Limb (tissue), 2 donors: ENCODE measurements at regions not wholly inside any gene's neighbourhood (a gene's known extent, or its start where the extent isn't known, plus 50 kb on each side); places are given as distances from the start of the nearest gene placed in this dataset.
"Not testable (repeated sequence)": the region's sequence is repeated elsewhere in the genome, so short reads cannot be mapped to it uniquely, and the experiment has no call there.

Experiments used
- DNase-seq, 2 donors: peaks; one replicate each; pipeline ENCODE4 v3.0.0-alpha.2; 2016; ENCODE audit errors: extremely low spot score in 2 of 2

- no peak for DNase-seq
Measured at GRCh38 chr12:82529101-82529500, 157.6 kb upstream of the TMTC2 start.

DNA sequence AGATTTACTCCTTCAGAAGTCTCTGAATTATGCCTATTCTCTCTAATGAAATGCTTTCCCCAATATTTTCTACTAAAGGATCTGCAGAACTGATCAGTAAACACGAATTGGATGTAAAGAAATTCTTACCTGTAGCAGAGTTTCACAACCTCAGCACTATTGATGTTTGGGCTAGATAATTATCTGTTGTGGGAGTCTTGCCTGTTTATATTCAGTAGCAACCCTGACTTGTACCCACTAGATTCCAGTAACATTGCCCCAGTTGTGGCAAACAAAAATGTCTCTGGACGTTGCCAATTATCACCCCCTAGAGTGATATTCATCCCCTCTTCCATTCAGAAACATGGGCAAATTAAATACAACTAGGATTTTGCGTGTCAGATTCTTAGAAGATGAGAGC lies 156.8 kb upstream of the TMTC2 start:
- DNase-seq, result no peak

GRCh38 chr12:82530394-82530793 lies 156.3 kb upstream of the TMTC2 start:
- no peak for DNase-seq

GRCh38 chr12:82533341-82533740 lies 153.4 kb upstream of the TMTC2 start:
- DNase-seq, result no peak

GRCh38 chr12:82537436-82537835 lies 149.3 kb upstream of the TMTC2 start:
- DNase-seq, result no peak

DNA sequence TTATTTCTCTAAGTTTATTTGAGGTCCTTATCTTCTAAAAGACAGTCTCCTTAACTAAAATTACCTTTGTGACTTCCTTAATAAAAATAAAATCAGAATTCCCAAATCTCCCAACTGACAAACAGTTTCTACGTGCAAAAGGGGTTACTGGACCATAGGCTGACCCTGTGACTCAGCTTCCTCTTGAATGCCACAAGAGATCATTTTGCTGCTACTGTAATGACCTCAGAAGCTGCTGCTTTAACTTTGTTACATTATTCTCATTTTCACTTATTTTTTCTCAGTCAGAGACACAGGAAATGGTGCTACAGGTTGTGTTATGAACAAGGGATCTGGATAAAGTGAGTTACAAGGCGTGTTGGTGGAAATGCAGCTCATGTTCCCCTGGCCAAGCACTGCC lies 132.2 kb upstream of the TMTC2 start:
- DNase-seq, result no peak

DNA sequence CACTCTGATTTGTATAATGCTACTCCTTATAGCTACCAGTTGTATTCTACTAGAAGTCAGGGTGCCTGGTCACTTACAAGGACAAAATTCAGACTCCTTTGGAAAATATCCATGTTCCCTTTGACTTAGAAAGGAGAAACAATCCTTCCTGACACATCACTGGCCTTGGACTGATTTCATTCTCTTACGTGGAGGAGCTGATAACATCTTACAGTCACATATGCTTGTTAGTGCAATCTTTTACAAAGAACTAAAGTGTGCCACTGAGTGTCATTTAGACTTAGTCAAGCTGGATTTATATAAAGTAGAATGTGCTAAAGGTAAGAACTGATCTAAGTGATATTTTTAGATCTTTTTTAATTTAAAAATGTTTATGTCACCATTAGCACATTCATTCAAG lies 131.0 kb upstream of the TMTC2 start:
- DNase-seq, result no peak

DNA sequence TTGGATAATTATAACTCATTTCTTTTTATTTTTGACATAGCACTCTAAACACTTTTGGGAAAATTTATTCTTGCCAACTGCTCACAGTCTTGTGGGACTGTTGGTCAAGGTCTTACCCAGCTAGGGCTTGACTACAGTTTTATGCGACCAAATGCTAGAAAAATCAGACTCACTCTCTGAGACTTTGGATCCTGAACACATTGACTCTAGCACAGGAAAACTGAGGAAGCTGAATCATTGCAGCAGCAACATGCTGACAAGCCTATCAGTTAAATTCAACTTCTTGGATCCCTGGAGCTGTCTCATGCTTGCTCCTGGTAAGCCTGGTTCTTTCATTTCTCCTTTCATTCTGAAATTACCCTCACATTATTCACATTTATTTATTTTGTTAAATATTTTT lies 120.7 kb upstream of the TMTC2 start:
- no peak for DNase-seq

GRCh38 chr12:82567688-82568087 lies 119.0 kb upstream of the TMTC2 start:
- no peak for DNase-seq

DNA sequence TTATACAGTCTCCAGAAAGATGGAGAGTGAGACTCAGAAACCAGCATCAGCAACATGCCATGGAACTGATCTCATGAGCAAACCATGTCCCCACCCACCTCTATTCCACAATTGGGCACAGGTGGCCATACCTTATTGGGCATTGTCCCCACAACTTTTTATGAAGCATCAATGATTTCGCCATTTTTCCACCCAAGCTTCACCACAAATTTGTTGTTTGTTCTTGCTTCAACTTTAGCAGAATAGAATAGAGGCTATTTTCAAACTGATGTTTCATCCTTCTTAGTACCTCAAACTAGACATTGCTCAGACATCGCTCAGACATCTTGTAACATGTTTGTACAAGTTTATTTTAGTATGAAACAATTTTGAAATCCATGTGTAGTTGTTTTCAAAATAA lies 112.5 kb upstream of the TMTC2 start:
- no peak for DNase-seq

- no peak for DNase-seq
Measured at GRCh38 chr12:82578725-82579124, 108.0 kb upstream of the TMTC2 start.

- DNase-seq, result no peak
Measured at GRCh38 chr12:82583756-82584155, 103.0 kb upstream of the TMTC2 start.

GRCh38 chr12:82593143-82593542 lies 93.6 kb upstream of the TMTC2 start:
- no peak for DNase-seq

- DNase-seq, result no peak
Measured at GRCh38 chr12:82593901-82594396, 92.8 kb upstream of the TMTC2 start.

GRCh38 chr12:82595941-82596340 lies 90.8 kb upstream of the TMTC2 start:
- no peak for DNase-seq

DNA sequence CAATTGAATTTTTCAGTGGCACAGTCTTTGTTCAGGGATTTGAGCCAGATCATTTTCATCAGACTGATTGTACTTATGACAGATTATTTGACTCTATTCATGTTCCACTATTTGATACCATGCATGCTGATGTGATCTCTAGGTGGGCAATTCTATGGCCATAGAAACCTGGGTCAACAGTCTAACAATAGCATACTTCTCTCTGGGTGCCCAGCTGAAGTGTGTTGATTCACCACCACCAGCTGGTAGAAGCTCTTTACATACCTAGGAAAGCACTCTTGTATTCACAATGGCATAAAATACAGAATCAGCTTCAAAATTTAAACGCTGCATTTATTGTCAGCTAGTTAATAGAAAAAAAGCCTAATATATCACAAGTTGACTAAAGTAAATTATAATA lies 90.2 kb upstream of the TMTC2 start:
- DNase-seq, result no peak

GRCh38 chr12:82600379-82600778 lies 86.3 kb upstream of the TMTC2 start:
- DNase-seq, result peak in 1 of 2 donors; percentile 40

DNA sequence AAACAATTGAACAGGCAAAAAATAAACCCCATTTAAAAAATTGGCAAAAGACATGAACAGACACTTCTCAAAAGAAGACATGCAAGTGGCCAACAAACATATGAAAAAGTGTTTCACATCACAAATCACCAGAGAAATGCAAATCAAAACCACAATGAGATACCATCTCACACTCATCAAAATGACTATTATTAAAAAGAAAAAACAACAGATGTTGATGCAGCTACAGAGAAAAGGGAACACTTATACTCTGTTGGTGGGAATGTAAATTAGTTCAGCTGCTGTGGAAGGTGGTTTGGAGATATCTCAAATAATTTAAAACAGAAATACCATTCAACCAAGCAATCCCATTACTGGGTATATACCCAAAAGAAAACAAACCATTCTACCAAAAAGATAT lies 83.1 kb upstream of the TMTC2 start:
- not testable (repeated sequence) for DNase-seq

DNA sequence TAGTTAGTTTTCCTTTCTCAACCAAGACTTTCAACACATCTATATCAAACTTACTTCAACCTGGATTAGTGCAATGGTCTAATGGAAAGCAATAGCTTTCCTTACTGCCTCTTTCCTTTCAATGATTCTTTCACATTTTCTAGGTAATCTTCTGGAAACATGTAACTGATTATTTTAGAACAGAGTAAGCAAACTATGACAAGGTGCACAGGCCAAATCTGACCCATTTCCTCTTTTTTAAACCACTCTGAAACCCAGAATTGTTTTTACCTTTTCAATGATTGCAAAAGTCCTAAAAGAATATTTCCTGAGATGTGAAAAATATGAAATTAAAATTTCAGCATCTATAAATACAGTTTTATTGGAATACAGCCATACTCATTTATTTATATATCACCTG lies 81.6 kb upstream of the TMTC2 start:
- DNase-seq, result no peak

GRCh38 chr12:82608706-82609105 lies 78.0 kb upstream of the TMTC2 start:
- no peak for DNase-seq

DNA sequence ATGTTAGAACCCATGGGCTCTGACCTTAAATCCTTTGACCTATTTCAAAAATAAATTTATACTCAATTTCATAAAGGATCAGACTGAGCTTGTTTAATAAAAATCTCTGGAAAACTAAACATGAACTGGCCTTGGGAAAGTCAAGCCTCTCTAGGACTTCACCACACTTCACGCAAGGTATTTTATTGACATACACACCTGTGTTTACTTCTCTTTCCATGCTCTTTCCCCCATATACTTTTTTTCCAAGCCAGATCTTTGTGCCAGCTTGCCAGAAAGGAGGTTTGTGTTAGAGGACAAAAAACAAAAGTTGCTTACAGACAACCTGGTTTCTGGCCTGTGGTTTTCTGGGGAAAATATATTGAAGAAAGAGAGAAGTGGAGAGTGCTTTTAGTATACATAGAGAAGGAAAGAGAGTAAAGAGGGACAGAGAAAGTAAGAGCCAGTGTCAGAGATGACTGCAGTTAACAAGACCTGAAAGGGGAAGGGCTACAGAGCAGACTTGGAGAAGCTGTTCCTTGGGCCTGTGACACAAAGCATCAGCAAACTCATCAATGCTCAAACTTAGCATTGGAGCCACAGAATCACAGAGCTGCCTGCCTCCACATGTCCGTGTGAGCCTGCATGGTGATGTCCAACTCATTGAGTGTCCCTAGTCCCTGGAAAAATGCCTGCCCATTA lies 77.3 kb upstream of the TMTC2 start:
- no peak for DNase-seq

GRCh38 chr12:82619644-82620043 lies 67.1 kb upstream of the TMTC2 start:
- DNase-seq, result no peak

DNA sequence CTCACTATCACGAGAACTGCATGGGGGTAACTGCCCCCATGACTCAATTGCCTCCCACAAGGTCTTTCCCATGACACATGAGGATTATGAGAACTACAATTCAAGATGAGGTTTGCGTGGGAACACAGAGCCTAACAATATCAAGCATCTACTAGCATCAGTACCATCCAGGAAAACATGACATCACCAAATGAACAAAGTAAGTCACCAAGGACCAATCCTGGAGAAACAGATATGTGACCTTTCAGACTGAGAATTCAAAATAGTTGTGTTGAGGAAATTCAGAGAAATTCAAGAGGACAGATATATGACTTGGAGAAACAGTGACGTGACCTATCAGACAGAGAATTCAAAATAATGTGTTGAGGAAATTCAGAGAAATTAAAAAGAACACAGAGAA lies 65.8 kb upstream of the TMTC2 start:
- no peak for DNase-seq

GRCh38 chr12:82625523-82625922 lies 61.2 kb upstream of the TMTC2 start:
- no peak for DNase-seq
